ENCODE measurements at regions not wholly inside any gene's neighbourhood (a gene's known extent, or its start where the extent isn't known, plus 50 kb on each side); places are given as distances from the start of the nearest gene placed in this dataset.
A peak's percentile ranks its signal among the peaks of the same experiment; 100 is the strongest.
"Not testable (repeated sequence)": the region's sequence is repeated elsewhere in the genome, so short reads cannot be mapped to it uniquely, and the experiment has no call there.

DNA sequence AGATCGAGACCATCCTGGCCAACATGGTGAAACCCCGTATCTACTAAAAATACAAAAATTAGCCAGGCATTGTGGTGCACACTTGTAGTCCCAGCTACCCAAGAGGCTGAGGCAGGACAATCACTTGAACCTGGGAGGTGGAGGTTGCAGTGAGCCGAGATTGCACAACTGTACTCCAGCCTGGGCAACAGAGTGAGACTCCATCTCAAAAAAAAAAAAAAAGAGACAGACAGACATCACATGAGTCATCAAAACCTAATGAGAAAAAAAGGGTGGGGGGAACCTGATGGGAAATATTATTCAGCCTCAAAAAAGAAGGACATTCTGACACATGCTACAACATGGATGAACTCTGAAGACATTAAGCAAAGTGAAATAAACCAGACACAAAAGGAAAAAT is 67.4 kb downstream of the ARL6IP4 start:
- DNase-seq; intact Hi-C loops (cut with micrococcal nuclease); H3K9me3 Mint-ChIP-seq; H3K4me3 Mint-ChIP-seq; H3K36me3 Mint-ChIP-seq (ENCODE audit: low read depth); H3K27me3 Mint-ChIP-seq: not testable (repeated sequence)
- H3K4me1 Mint-ChIP-seq, result peaks cover 30% of the 10 kb centered on the region
- H3K27ac Mint-ChIP-seq, result peak overlapping the region; percentile 42

DNA sequence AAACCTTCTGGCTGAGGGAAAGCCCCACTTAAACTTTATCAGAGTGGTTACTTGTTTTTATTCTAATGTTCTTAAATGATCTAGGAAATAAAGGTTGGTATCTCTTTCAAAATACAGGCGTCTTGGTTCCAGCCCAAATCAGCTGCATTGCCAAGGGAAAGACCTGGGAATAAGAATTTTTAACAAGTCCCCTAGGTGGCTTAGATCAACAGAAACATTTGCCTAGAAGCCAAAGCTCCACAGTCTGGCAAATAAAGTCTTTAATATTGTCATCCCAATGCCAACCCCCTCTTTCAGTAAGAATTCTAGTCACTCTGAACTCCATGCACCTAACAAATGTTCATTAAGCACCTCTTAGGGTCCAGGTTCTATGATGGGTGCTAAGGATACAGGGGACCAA is 66.8 kb downstream of the ARL6IP4 start:
- H3K4me3 Mint-ChIP-seq, result no peak overlapping the region
- H3K36me3 Mint-ChIP-seq (ENCODE audit: low read depth), result no peaks in the 10 kb centered on the region
- H3K9me3 Mint-ChIP-seq, result no peaks in the 10 kb centered on the region
- DNase-seq, result no peak
- no peak overlapping the region for H3K27ac Mint-ChIP-seq
- intact Hi-C loops (cut with micrococcal nuclease), result no loop called here
- H3K27me3 Mint-ChIP-seq, result no peaks in the 10 kb centered on the region
- peaks cover 30% of the 10 kb centered on the region for H3K4me1 Mint-ChIP-seq

DNA sequence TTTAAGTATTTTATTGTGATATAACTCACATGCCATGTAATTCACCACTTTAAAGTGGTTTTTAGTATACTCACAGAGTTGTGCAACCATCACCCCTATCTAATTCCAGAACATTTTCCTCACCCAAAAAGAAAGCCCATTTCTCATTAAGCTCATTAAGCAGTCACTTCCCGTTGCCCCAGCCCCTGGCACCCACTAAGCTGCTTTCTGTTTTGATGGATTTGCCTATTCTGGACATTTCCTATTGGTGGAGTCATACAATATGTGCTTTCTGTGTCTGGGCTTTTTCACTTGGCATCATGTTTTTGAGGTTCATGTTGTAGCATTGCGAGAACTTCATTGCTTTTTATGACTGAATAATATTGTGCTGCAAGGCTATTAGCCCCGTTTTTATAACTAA is 66.0 kb downstream of the ARL6IP4 start:
- Mint-ChIP-seq H3K4me1 (peaks cover 27% of the 10 kb centered on the region), H3K27ac (no peak overlapping the region), H3K4me3 (no peak overlapping the region), H3K36me3 (ENCODE audit: low read depth) (no peaks in the 10 kb centered on the region), H3K9me3 (no peaks in the 10 kb centered on the region), H3K27me3 (no peaks in the 10 kb centered on the region)
- no peak for DNase-seq
- intact Hi-C loops (cut with micrococcal nuclease), result no loop called here

DNA sequence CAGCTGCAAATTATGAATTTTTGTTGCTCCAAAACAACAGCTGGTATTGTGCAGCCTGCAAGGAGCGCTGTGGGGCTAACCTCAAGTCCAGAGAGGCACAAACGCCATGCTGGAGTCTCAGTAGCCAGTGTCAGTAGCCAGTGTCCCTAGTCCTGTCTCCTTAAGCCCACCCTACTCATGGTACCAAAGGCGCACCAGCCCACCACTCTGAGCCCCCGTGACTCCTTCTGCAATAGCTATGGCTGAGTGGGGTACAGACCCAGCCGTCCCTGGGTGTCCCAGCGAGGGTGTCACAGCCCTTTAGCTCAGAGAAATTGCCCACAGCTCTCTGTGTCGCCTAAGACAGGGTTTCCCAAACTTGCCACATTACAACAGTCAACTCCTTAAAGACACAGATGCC is 65.2 kb downstream of the ARL6IP4 start:
- H3K4me1 Mint-ChIP-seq, result peaks cover 24% of the 10 kb centered on the region
- no peaks in the 10 kb centered on the region for H3K9me3 Mint-ChIP-seq
- intact Hi-C loops (cut with micrococcal nuclease), result no loop called here
- H3K27me3 Mint-ChIP-seq, result no peaks in the 10 kb centered on the region
- H3K36me3 Mint-ChIP-seq (ENCODE audit: low read depth), result no peaks in the 10 kb centered on the region
- no peak overlapping the region for H3K27ac Mint-ChIP-seq
- H3K4me3 Mint-ChIP-seq, result no peak overlapping the region
- DNase-seq, result no peak

DNA sequence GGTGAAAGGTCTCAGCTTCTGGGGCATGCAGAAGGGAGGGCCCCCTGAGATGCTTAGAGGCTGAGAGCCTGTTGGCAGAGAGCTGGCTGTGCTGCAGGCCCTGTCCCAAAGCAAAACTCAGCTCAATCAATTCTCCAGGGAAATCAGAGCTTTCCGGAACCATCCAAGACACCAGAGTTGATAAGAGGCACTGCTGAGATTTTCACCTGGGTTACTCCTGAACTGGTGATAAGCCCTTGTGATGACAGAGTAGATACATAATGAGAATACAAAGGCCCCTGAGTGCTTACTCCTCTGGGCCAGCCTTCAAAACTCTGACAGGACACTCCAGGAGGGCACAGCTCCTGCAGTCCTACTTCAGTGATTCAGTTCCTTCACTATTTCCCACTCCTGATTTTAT is 63.9 kb downstream of the ARL6IP4 start:
- no peaks in the 10 kb centered on the region for H3K9me3 Mint-ChIP-seq
- no peak overlapping the region for H3K4me3 Mint-ChIP-seq
- peak overlapping the region; percentile 78 for H3K27ac Mint-ChIP-seq
- no peaks in the 10 kb centered on the region for H3K27me3 Mint-ChIP-seq
- peaks cover 22% of the 10 kb centered on the region for H3K4me1 Mint-ChIP-seq
- no peaks in the 10 kb centered on the region for H3K36me3 Mint-ChIP-seq (ENCODE audit: low read depth)
- DNase-seq, result no peak
- intact Hi-C loops (cut with micrococcal nuclease), result no loop called here

DNA sequence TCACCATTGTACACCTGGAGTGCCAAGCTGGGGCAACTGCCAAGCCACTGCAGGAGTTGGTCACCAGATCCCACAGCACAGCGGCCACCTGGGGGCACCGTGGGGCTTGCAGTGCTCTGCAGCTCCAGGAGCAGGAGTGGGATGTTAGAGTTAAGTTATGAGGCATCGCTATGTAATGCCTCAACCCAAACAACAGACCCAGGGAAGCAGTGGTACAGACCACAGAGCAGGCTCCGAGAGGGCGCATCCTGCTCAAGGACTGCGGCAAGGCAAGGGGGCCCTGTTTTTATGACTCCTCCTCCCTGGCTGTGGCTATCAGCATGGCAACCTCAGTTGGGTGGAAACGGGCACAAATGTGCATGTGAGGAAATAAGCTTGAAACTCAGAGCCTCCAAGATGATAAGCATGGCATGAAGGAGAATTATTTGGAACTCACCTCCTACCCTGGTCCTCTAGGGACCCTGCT is 63.1 kb downstream of the ARL6IP4 start:
- no peaks in the 10 kb centered on the region for H3K36me3 Mint-ChIP-seq (ENCODE audit: low read depth)
- peak overlapping the region; percentile 78 for H3K27ac Mint-ChIP-seq
- no peak overlapping the region for H3K4me3 Mint-ChIP-seq
- H3K9me3 Mint-ChIP-seq, result no peaks in the 10 kb centered on the region
- H3K27me3 Mint-ChIP-seq, result no peaks in the 10 kb centered on the region
- intact Hi-C loops (cut with micrococcal nuclease), result loop anchor here (1.0 kb wide), 3 partner anchors 33 to 194 kb away; no protein-coding TSS in a partner anchor
- peaks cover 22% of the 10 kb centered on the region for H3K4me1 Mint-ChIP-seq
- DNase-seq, result peak; percentile 89

DNA sequence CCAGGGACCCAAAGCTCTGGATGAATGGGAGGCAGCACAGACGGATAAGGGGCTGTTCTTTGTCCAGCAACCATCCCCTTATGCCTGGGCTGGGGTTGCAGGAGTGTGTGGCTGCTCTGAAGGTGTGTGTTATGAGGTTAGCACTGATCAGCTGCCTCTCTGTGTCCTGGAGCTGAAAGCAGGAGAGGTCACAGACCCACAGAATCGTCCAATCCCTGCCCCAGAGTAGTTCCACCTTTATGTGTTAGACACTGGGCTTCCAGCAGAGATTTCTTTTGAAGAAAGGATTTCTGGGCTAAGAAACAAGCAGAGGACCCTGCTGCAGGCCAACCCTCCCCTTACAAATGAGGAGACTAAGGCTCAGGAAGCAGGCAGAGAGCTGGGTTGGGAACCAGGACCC is 62.4 kb downstream of the ARL6IP4 start:
- DNase-seq, result no peak
- peaks cover 19% of the 10 kb centered on the region for H3K4me1 Mint-ChIP-seq
- H3K36me3 Mint-ChIP-seq (ENCODE audit: low read depth), result no peaks in the 10 kb centered on the region
- no peak overlapping the region for H3K27ac Mint-ChIP-seq
- H3K9me3 Mint-ChIP-seq, result no peaks in the 10 kb centered on the region
- no peaks in the 10 kb centered on the region for H3K27me3 Mint-ChIP-seq
- H3K4me3 Mint-ChIP-seq, result no peak overlapping the region
- intact Hi-C loops (cut with micrococcal nuclease), result loop anchor here (1.0 kb wide), 3 partner anchors 33 to 194 kb away; no protein-coding TSS in a partner anchor

DNA sequence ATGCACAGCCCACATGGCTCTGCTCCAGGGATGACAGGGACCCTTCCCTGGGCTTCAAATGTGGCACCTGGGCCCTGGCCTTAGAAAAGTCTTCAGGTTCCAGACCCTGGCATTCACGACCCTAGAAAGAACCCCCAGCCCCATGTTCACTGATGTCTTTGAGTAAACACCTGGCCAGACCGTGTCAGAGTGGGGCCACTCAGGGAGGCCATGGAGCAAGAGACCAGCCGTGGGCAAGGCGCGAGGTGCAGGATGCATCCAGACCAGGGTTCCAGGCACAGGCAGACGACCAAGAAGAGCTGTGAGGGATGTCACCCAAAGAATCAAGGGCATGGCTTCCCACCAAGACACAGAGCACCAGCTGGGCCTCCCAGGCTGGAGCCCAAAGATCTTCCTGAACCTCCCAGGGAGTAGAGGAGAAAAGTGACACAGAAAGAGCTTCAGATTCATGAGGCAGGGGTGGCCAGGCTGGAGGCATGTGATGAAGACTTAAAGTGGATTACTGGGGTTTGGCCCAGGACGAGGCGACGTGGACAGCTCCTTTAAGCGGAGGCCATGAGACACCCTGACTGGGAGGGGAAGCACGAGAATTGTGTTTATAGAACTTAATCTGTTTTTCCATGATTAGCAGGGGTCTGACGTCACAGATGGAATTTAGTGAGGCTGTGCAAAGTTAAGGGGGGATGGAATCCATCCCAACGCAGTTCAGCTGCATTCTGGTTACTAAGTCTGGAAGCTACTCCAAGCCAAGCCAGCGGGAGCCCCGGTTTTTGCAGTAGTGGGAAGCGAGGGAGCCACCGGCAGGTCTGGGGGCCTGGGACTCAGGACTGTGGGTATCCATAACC is 61.6 kb downstream of the ARL6IP4 start:
- Mint-ChIP-seq H3K27me3 (no peaks in the 10 kb centered on the region), H3K4me3 (no peak overlapping the region), H3K9me3 (no peaks in the 10 kb centered on the region), H3K27ac (no peak overlapping the region), H3K4me1 (peaks cover 16% of the 10 kb centered on the region), H3K36me3 (ENCODE audit: low read depth) (no peaks in the 10 kb centered on the region)
- DNase-seq, result no peak
- intact Hi-C loops (cut with micrococcal nuclease), result no loop called here

DNA sequence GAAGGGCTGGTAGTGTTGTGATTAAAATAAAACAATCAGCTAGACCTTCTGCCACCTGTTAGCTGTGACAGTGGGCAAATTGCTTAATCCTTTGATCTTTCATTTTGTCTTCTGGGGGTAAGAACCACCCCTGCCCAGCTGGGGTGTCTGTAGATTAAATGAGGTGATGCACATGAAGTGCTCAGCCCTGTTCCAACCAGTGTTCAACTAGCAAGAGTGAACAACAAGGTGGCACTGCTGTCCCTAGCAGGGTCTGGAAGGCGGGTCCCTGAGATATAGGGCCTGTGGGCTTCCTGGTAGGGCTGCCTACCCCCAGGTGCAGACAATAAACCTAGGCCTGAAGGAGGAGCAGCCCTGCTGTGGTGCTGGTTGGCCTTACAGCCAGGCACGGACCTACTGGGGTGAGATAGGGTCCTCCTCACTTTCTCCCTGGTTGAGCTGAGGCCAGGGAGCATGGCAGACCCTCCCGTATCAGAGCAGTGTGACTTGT is 60.6 kb downstream of the ARL6IP4 start:
- Mint-ChIP-seq H3K4me3 (no peak overlapping the region), H3K27ac (no peak overlapping the region), H3K4me1 (peaks cover 16% of the 10 kb centered on the region), H3K9me3 (no peaks in the 10 kb centered on the region), H3K27me3 (no peaks in the 10 kb centered on the region), H3K36me3 (ENCODE audit: low read depth) (no peaks in the 10 kb centered on the region)
- intact Hi-C loops (cut with micrococcal nuclease), result no loop called here
- no peak for DNase-seq

DNA sequence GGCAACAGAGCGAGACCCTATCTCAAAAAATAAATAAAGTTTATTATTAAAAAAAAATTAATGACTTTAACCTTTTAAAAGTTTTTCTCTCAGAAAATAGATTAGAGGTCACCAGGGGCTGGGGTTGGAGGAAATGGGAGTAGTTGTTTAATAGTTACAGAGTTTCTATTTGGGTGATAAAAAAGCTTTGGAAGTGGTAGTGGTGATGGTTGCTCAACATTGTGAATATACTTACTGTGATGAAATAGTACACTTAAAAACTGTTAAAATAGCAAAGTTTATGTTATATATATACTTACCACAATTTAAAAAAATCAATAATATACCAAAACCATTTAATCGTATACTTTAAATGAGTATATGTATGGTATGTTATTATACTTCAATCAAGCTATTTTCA is 59.6 kb downstream of the ARL6IP4 start:
- no peak overlapping the region for H3K27ac Mint-ChIP-seq
- H3K4me1 Mint-ChIP-seq, result peaks cover 16% of the 10 kb centered on the region
- no peak for DNase-seq
- H3K4me3 Mint-ChIP-seq, result no peak overlapping the region
- no peaks in the 10 kb centered on the region for H3K27me3 Mint-ChIP-seq
- H3K9me3 Mint-ChIP-seq, result no peaks in the 10 kb centered on the region
- H3K36me3 Mint-ChIP-seq (ENCODE audit: low read depth), result no peaks in the 10 kb centered on the region
- intact Hi-C loops (cut with micrococcal nuclease), result no loop called here

DNA sequence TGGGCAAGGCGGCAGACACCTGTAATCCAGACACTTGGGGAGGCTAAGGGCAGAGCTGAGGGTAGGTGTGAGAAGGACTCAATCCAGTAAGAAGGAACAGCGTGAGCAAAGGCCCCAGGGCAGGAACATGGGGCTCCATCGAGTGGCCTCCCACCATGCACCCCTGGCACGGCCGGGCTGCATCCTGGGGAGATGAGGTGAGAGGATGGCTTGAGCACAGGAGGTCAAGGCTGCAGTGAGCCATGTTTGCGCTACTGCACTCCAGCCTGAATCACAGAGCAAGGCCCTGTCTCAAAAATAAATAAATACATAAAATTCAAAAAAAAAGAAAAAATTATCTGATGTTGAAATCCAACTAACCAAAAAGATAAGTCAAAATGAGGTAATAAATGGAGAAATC is 58.5 kb downstream of the ARL6IP4 start:
- no peak overlapping the region for H3K27ac Mint-ChIP-seq
- DNase-seq, result no peak
- no peaks in the 10 kb centered on the region for H3K27me3 Mint-ChIP-seq
- peaks cover 19% of the 10 kb centered on the region for H3K4me1 Mint-ChIP-seq
- intact Hi-C loops (cut with micrococcal nuclease), result no loop called here
- H3K4me3 Mint-ChIP-seq, result no peak overlapping the region
- H3K9me3 Mint-ChIP-seq, result no peaks in the 10 kb centered on the region
- no peaks in the 10 kb centered on the region for H3K36me3 Mint-ChIP-seq (ENCODE audit: low read depth)

DNA sequence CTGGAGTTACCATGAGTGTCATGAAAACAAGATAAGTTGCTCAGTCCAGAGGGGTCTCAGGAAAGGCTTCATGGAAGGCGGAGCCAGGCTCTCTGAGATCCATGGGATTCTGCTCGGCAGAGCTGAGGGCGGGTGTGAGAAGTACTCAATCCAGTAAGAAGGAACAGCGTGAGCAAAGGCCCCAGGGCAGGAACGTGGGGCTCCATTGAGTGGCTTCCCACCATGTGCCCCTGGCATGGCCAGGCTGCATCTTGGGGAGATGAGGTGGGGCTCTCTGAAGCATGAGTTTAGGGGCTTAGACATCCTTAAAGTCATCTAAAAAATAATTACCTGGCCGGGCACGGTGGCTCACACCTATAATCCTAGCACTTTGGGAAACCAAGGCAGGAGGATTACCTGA is 58.0 kb downstream of the ARL6IP4 start:
- intact Hi-C loops (cut with micrococcal nuclease), result no loop called here
- Mint-ChIP-seq H3K4me1 (peaks cover 19% of the 10 kb centered on the region), H3K27me3 (no peaks in the 10 kb centered on the region), H3K4me3 (no peak overlapping the region), H3K9me3 (no peaks in the 10 kb centered on the region), H3K27ac (no peak overlapping the region), H3K36me3 (ENCODE audit: low read depth) (peaks cover 4% of the 10 kb centered on the region)
- DNase-seq, result no peak

DNA sequence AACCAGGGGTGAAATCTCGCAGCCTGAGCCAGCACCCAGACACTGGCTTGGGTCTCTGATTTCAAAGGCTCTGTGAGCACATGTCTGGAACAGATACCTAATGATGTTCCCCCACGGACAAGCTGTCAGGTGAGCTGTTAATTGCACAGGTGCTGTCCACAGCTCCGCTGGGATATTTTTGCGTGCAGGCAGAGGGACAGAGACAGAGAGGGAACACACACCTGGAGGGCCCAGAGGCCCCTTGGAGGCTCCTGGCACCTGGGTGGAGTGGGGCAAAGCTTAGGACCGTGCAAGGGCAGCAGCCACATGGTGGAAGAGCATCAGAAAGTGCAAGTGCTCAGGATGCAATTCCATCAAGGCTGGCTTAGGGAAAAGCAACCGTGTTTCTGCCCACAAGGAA is 57.3 kb downstream of the ARL6IP4 start:
- intact Hi-C loops (cut with micrococcal nuclease), result no loop called here
- no peaks in the 10 kb centered on the region for H3K9me3 Mint-ChIP-seq
- no peaks in the 10 kb centered on the region for H3K27me3 Mint-ChIP-seq
- H3K4me3 Mint-ChIP-seq, result no peak overlapping the region
- H3K36me3 Mint-ChIP-seq (ENCODE audit: low read depth), result peaks cover 7% of the 10 kb centered on the region
- H3K4me1 Mint-ChIP-seq, result peaks cover 14% of the 10 kb centered on the region
- DNase-seq, result no peak
- no peak overlapping the region for H3K27ac Mint-ChIP-seq

DNA sequence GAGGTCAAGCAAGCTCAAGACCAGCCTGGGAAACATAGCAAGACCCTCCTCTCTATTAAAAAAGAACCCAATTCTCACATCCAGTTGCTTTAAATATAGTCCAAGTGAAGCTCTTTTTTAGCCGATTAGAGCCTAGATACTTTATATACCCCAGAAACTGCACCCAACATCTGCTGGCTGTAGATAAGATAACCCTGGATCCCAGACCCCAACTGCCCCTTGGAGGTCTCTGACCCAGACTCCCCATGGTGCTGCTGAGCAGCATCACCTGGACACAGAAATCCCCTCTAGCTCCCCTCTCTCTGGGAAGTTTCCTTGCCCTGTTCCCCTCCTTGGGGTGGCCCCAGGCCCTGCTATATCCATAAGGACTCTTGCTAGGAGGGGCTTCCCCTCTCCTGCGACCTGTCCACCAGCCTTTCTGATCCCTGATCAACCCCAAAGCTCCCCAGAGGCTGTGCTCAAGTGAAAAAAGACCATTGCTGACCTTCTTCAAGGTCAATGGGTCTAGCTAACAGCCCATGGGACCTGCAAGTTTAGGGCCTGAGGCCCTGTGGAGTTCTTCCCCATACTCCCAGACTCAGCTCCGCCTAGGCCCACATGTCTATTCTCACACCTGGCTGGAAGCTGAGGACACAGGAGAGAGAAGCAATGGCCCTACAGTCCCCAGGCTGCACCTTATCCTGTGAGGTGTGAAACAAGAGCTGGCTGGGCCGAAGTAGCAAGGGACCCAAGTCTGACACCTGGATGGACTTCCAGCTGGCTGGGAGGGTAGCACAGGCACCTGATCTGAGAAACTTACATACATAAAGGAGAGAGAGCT is 56.2 kb downstream of the ARL6IP4 start:
- Mint-ChIP-seq H3K4me1 (peaks cover 14% of the 10 kb centered on the region), H3K36me3 (ENCODE audit: low read depth) (peaks cover 9% of the 10 kb centered on the region), H3K27me3 (no peaks in the 10 kb centered on the region), H3K9me3 (no peaks in the 10 kb centered on the region), H3K4me3 (no peak overlapping the region), H3K27ac (no peak overlapping the region)
- no peak for DNase-seq
- intact Hi-C loops (cut with micrococcal nuclease), result no loop called here

Data from activated CD4-positive, alpha-beta T cell treated with anti-CD3 and anti-CD28 coated beads, Interleukin-2, amount 10 ng/mL, durations not matched to agents 24 days and 14 days (primary cell).